Upper lobe of left lung (tissue), 4 donors: ENCODE measurements at regions not wholly inside any gene's neighbourhood (a gene's known extent, or its start where the extent isn't known, plus 50 kb on each side); places are given as distances from the start of the nearest gene placed in this dataset.

Experiments used
- POLR2A ChIP-seq, 4 donors: fragments of 450-650 bp; IDR thresholded peaks; one replicate each; pipeline ENCODE4 v1.5.1; 2016 to 2017; ENCODE audit warnings: antibody characterized with exemption in 4 of 4, mild to moderate bottlenecking in 2 of 4
- POLR2AphosphoS5 ChIP-seq, 2 donors: sonication (generic); formaldehyde crosslinking; IDR thresholded peaks; one replicate each; pipeline ENCODE4 v1.5.1; 2017; ENCODE audit warnings: antibody characterized with exemption in 2 of 2
- TF ChIP-seq, protein P1 (sequence below), 6 experiments: fragments of 450-650 bp in 4 of 6; fragments of 200-600 bp in 2 of 6; sonication (generic) in 2 of 6; IDR thresholded peaks; one replicate each; pipeline ENCODE4 v1.5.1; 2016 to 2019; ENCODE audit warnings: antibody characterized with exemption in 6 of 6

GRCh38 chr10:10610171-10610570 is 407.5 kb upstream of the CELF2 start:
- TF ChIP-seq, protein P1, sequence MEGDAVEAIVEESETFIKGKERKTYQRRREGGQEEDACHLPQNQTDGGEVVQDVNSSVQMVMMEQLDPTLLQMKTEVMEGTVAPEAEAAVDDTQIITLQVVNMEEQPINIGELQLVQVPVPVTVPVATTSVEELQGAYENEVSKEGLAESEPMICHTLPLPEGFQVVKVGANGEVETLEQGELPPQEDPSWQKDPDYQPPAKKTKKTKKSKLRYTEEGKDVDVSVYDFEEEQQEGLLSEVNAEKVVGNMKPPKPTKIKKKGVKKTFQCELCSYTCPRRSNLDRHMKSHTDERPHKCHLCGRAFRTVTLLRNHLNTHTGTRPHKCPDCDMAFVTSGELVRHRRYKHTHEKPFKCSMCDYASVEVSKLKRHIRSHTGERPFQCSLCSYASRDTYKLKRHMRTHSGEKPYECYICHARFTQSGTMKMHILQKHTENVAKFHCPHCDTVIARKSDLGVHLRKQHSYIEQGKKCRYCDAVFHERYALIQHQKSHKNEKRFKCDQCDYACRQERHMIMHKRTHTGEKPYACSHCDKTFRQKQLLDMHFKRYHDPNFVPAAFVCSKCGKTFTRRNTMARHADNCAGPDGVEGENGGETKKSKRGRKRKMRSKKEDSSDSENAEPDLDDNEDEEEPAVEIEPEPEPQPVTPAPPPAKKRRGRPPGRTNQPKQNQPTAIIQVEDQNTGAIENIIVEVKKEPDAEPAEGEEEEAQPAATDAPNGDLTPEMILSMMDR (IDR thresholded peaks at IDR 0.05), result no peak
- TF ChIP-seq POLR2A (IDR thresholded peaks at IDR 0.05) (no peak), POLR2AphosphoS5 (IDR thresholded peaks at IDR 0.05) (no peak)
